Fibroblast of skin of abdomen (primary cell): ENCODE measurements at regions not wholly inside any gene's neighbourhood (a gene's known extent, or its start where the extent isn't known, plus 50 kb on each side); places are given as distances from the start of the nearest gene placed in this dataset.
"Not testable (repeated sequence)": the region's sequence is repeated elsewhere in the genome, so short reads cannot be mapped to it uniquely, and the experiment has no call there.

ENCODE experiments used
- DNase-seq: peaks from one replicate; pipeline ENCODE4 v3.0.0-alpha.2; 2013

- DNase-seq, result peak; percentile 36
Observed at GRCh38 chr11:97772705-97773104, 1248.0 kb upstream of the CNTN5 start.

GRCh38 chr11:97784388-97784787 lies 1236.4 kb upstream of the CNTN5 start:
- not testable (repeated sequence) for DNase-seq

GRCh38 chr11:97786961-97787360 lies 1233.8 kb upstream of the CNTN5 start:
- no peak for DNase-seq

- DNase-seq, result no peak
Observed at GRCh38 chr11:97794876-97795275, 1225.9 kb upstream of the CNTN5 start.

- DNase-seq, result no peak
Observed at GRCh38 chr11:97800891-97801290, 1219.9 kb upstream of the CNTN5 start.

- peak; percentile 4 for DNase-seq
Observed at GRCh38 chr11:97814325-97814959, 1206.3 kb upstream of the CNTN5 start.

GRCh38 chr11:97815667-97816066 lies 1205.1 kb upstream of the CNTN5 start:
- no peak for DNase-seq

GRCh38 chr11:97832451-97832850 lies 1188.3 kb upstream of the CNTN5 start:
- no peak for DNase-seq

- DNase-seq, result no peak
Observed at GRCh38 chr11:97833412-97833811, 1187.3 kb upstream of the CNTN5 start.

- no peak for DNase-seq
Observed at GRCh38 chr11:97844016-97844415, 1176.7 kb upstream of the CNTN5 start.

- no peak for DNase-seq
Observed at GRCh38 chr11:97847730-97848129, 1173.0 kb upstream of the CNTN5 start.

GRCh38 chr11:97850701-97851100 lies 1170.0 kb upstream of the CNTN5 start:
- DNase-seq, result no peak

GRCh38 chr11:97854357-97854756 lies 1166.4 kb upstream of the CNTN5 start:
- no peak for DNase-seq

- DNase-seq, result no peak
Observed at GRCh38 chr11:97854877-97855276, 1165.9 kb upstream of the CNTN5 start.

GRCh38 chr11:97856666-97857065 lies 1164.1 kb upstream of the CNTN5 start:
- no peak for DNase-seq

GRCh38 chr11:97860237-97860636 lies 1160.5 kb upstream of the CNTN5 start:
- peak; percentile 7 for DNase-seq

GRCh38 chr11:97862021-97862420 lies 1158.7 kb upstream of the CNTN5 start:
- DNase-seq, result no peak

GRCh38 chr11:97865424-97866012 lies 1155.2 kb upstream of the CNTN5 start:
- DNase-seq, result no peak

- no peak for DNase-seq
Observed at GRCh38 chr11:97871816-97872215, 1148.9 kb upstream of the CNTN5 start.

- no peak for DNase-seq
Observed at GRCh38 chr11:97880209-97880608, 1140.5 kb upstream of the CNTN5 start.

- DNase-seq, result no peak
Observed at GRCh38 chr11:97883086-97883485, 1137.7 kb upstream of the CNTN5 start.

- DNase-seq, result no peak
Observed at GRCh38 chr11:97888641-97889040, 1132.1 kb upstream of the CNTN5 start.

GRCh38 chr11:97890466-97890865 lies 1130.3 kb upstream of the CNTN5 start:
- DNase-seq, result no peak

GRCh38 chr11:97893612-97894011 lies 1127.1 kb upstream of the CNTN5 start:
- DNase-seq, result no peak

- DNase-seq, result no peak
Observed at GRCh38 chr11:97894978-97895377, 1125.8 kb upstream of the CNTN5 start.
